ENCODE measurements at regions not wholly inside any gene's neighbourhood (a gene's known extent, or its start where the extent isn't known, plus 50 kb on each side); places are given as distances from the start of the nearest gene placed in this dataset.

- Histone ChIP-seq H2AFZ (ENCODE audit: low read depth, low read length) (no peak overlapping the region), H3K4me2 (ENCODE audit: low read length, poor library complexity, severe bottlenecking) (no peak overlapping the region), H3K14ac (ENCODE audit: low read length in 2 of 2) (no peak overlapping the region), H3K4me1 (ENCODE audit: control insufficient read depth, insufficient read depth, low read depth, low read length) (no peaks in the 10 kb centered on the region), H3K4ac (ENCODE audit: low read depth in 1 of 2, low read length in 2 of 2) (no peak overlapping the region), H4K91ac (ENCODE audit: low read length) (no peak overlapping the region), H3K4me3 (ENCODE audit: insufficient read depth in 1 of 2, low read depth in 1 of 2, low read length in 2 of 2) (no peak overlapping the region), H3K79me1 (replicated peaks; ENCODE audit: low read length, poor library complexity, severe bottlenecking) (no peaks in the 10 kb centered on the region), H3K9me3 (ENCODE audit: control insufficient read depth, low read length) (no peaks in the 10 kb centered on the region), H2AK5ac (ENCODE audit: low read length, severe bottlenecking) (no peak overlapping the region), H3K23ac (ENCODE audit: low read length in 2 of 2) (no peak overlapping the region), H4K8ac (ENCODE audit: low read length) (no peak overlapping the region), H2BK12ac (ENCODE audit: low read length in 2 of 2) (no peak overlapping the region), H3K9ac (ENCODE audit: low read length) (no peak overlapping the region), H3K36me3 (ENCODE audit: control insufficient read depth in 1 of 2, insufficient read depth in 2 of 2, low read depth in 1 of 2, low read length in 2 of 2) (no peaks in the 10 kb centered on the region), H2BK15ac (ENCODE audit: low read depth, poor library complexity, severe bottlenecking) (no peak overlapping the region), H2BK120ac (ENCODE audit: low read depth, low read length) (no peak overlapping the region), H3K27ac (ENCODE audit: low read length, poor library complexity, severe bottlenecking) (no peak overlapping the region), H2BK5ac (ENCODE audit: low read depth, low read length, poor library complexity, severe bottlenecking) (no peak overlapping the region), H3K27me3 (ENCODE audit: control insufficient read depth in 1 of 2, insufficient read depth in 1 of 2, low read length in 2 of 2) (peaks cover 3% of the 10 kb centered on the region in 2 experiments), H3K18ac (ENCODE audit: low read depth in 1 of 2, low read length in 2 of 2) (no peak overlapping the region)
- DNase-seq = no peak
- 90% methylated on average over 2 of the region's 3 CpGs for WGBS
Observed at GRCh38 chr3:132261506-132261905, 55.7 kb upstream of the ACP3 start.

GRCh38 chr3:132262305-132262704 lies 54.9 kb upstream of the ACP3 start:
- Histone ChIP-seq H3K9me3 (ENCODE audit: control insufficient read depth, low read length) (no peaks in the 10 kb centered on the region), H3K79me1 (replicated peaks; ENCODE audit: low read length, poor library complexity, severe bottlenecking) (no peaks in the 10 kb centered on the region), H2BK120ac (ENCODE audit: low read depth, low read length) (no peak overlapping the region), H3K23ac (ENCODE audit: low read length in 2 of 2) (no peak overlapping the region), H4K8ac (ENCODE audit: low read length) (no peak overlapping the region), H3K4me2 (ENCODE audit: low read length, poor library complexity, severe bottlenecking) (no peak overlapping the region), H2BK12ac (ENCODE audit: low read length in 2 of 2) (no peak overlapping the region), H3K4me1 (ENCODE audit: control insufficient read depth, insufficient read depth, low read depth, low read length) (no peaks in the 10 kb centered on the region), H4K91ac (ENCODE audit: low read length) (no peak overlapping the region), H3K18ac (ENCODE audit: low read depth in 1 of 2, low read length in 2 of 2) (no peak overlapping the region), H2BK15ac (ENCODE audit: low read depth, poor library complexity, severe bottlenecking) (no peak overlapping the region), H3K27me3 (ENCODE audit: control insufficient read depth in 1 of 2, insufficient read depth in 1 of 2, low read length in 2 of 2) (peaks cover 3% of the 10 kb centered on the region in 2 experiments), H2BK5ac (ENCODE audit: low read depth, low read length, poor library complexity, severe bottlenecking) (no peak overlapping the region), H3K36me3 (ENCODE audit: control insufficient read depth in 1 of 2, insufficient read depth in 2 of 2, low read depth in 1 of 2, low read length in 2 of 2) (no peaks in the 10 kb centered on the region), H3K4me3 (ENCODE audit: insufficient read depth in 1 of 2, low read depth in 1 of 2, low read length in 2 of 2) (no peak overlapping the region), H2AFZ (ENCODE audit: low read depth, low read length) (no peak overlapping the region), H2AK5ac (ENCODE audit: low read length, severe bottlenecking) (no peak overlapping the region), H3K27ac (ENCODE audit: low read length, poor library complexity, severe bottlenecking) (no peak overlapping the region), H3K14ac (ENCODE audit: low read length in 2 of 2) (no peak overlapping the region), H3K9ac (ENCODE audit: low read length) (no peak overlapping the region), H3K4ac (ENCODE audit: low read depth in 1 of 2, low read length in 2 of 2) (no peak overlapping the region)
- DNase-seq = no peak
- 96% methylated on average over 2 of the region's 2 CpGs for WGBS

- no peak overlapping the region for H2BK5ac ChIP-seq (ENCODE audit: low read depth, low read length, poor library complexity, severe bottlenecking)
- no peak overlapping the region for H3K9ac ChIP-seq (ENCODE audit: low read length)
- H3K9me3 ChIP-seq (ENCODE audit: control insufficient read depth, low read length) = no peaks in the 10 kb centered on the region
- no peak overlapping the region for H3K4me3 ChIP-seq (ENCODE audit: insufficient read depth in 1 of 2, low read depth in 1 of 2, low read length in 2 of 2)
- H2BK120ac ChIP-seq (ENCODE audit: low read depth, low read length) = no peak overlapping the region
- peaks cover 3% of the 10 kb centered on the region in 2 experiments for H3K27me3 ChIP-seq (ENCODE audit: control insufficient read depth in 1 of 2, insufficient read depth in 1 of 2, low read length in 2 of 2)
- no peaks in the 10 kb centered on the region for H3K4me1 ChIP-seq (ENCODE audit: control insufficient read depth, insufficient read depth, low read depth, low read length)
- no peak overlapping the region for H2AK5ac ChIP-seq (ENCODE audit: low read length, severe bottlenecking)
- DNase-seq = no peak
- no peak overlapping the region for H3K4ac ChIP-seq (ENCODE audit: low read depth in 1 of 2, low read length in 2 of 2)
- no peak overlapping the region for H3K23ac ChIP-seq (ENCODE audit: low read length in 2 of 2)
- no peak overlapping the region for H4K91ac ChIP-seq (ENCODE audit: low read length)
- no peak overlapping the region for H3K4me2 ChIP-seq (ENCODE audit: low read length, poor library complexity, severe bottlenecking)
- H2AFZ ChIP-seq (ENCODE audit: low read depth, low read length) = no peak overlapping the region
- H3K36me3 ChIP-seq (ENCODE audit: control insufficient read depth in 1 of 2, insufficient read depth in 2 of 2, low read depth in 1 of 2, low read length in 2 of 2) = no peaks in the 10 kb centered on the region
- H3K27ac ChIP-seq (ENCODE audit: low read length, poor library complexity, severe bottlenecking) = no peak overlapping the region
- no peak overlapping the region for H2BK12ac ChIP-seq (ENCODE audit: low read length in 2 of 2)
- no peaks in the 10 kb centered on the region for H3K79me1 ChIP-seq (replicated peaks; ENCODE audit: low read length, poor library complexity, severe bottlenecking)
- 89% methylated on average over 2 of the region's 2 CpGs for WGBS
- no peak overlapping the region for H2BK15ac ChIP-seq (ENCODE audit: low read depth, poor library complexity, severe bottlenecking)
- H4K8ac ChIP-seq (ENCODE audit: low read length) = no peak overlapping the region
- no peak overlapping the region for H3K14ac ChIP-seq (ENCODE audit: low read length in 2 of 2)
- no peak overlapping the region for H3K18ac ChIP-seq (ENCODE audit: low read depth in 1 of 2, low read length in 2 of 2)
Observed at GRCh38 chr3:132262956-132263355, 54.3 kb upstream of the ACP3 start.

- H2BK15ac ChIP-seq (ENCODE audit: low read depth, poor library complexity, severe bottlenecking) = no peak overlapping the region
- H3K9ac ChIP-seq (ENCODE audit: low read length) = no peak overlapping the region
- H4K8ac ChIP-seq (ENCODE audit: low read length) = no peak overlapping the region
- no peak overlapping the region for H2BK12ac ChIP-seq (ENCODE audit: low read length in 2 of 2)
- H3K4ac ChIP-seq (ENCODE audit: low read depth in 1 of 2, low read length in 2 of 2) = no peak overlapping the region
- DNase-seq = no peak
- no peak overlapping the region for H2BK5ac ChIP-seq (ENCODE audit: low read depth, low read length, poor library complexity, severe bottlenecking)
- no peaks in the 10 kb centered on the region for H3K9me3 ChIP-seq (ENCODE audit: control insufficient read depth, low read length)
- peaks cover 0 to 3% of the 10 kb centered on the region in 2 experiments for H3K27me3 ChIP-seq (ENCODE audit: control insufficient read depth in 1 of 2, insufficient read depth in 1 of 2, low read length in 2 of 2)
- H2AFZ ChIP-seq (ENCODE audit: low read depth, low read length) = no peak overlapping the region
- no peak overlapping the region for H2AK5ac ChIP-seq (ENCODE audit: low read length, severe bottlenecking)
- no peaks in the 10 kb centered on the region for H3K79me1 ChIP-seq (replicated peaks; ENCODE audit: low read length, poor library complexity, severe bottlenecking)
- no peak overlapping the region for H3K18ac ChIP-seq (ENCODE audit: low read depth in 1 of 2, low read length in 2 of 2)
- H3K4me2 ChIP-seq (ENCODE audit: low read length, poor library complexity, severe bottlenecking) = no peak overlapping the region
- H3K36me3 ChIP-seq (ENCODE audit: control insufficient read depth in 1 of 2, insufficient read depth in 2 of 2, low read depth in 1 of 2, low read length in 2 of 2) = no peaks in the 10 kb centered on the region
- H3K4me1 ChIP-seq (ENCODE audit: control insufficient read depth, insufficient read depth, low read depth, low read length) = no peaks in the 10 kb centered on the region
- no peak overlapping the region for H3K23ac ChIP-seq (ENCODE audit: low read length in 2 of 2)
- no peak overlapping the region for H2BK120ac ChIP-seq (ENCODE audit: low read depth, low read length)
- no peak overlapping the region for H3K27ac ChIP-seq (ENCODE audit: low read length, poor library complexity, severe bottlenecking)
- no peak overlapping the region for H3K14ac ChIP-seq (ENCODE audit: low read length in 2 of 2)
- H4K91ac ChIP-seq (ENCODE audit: low read length) = no peak overlapping the region
- no peak overlapping the region for H3K4me3 ChIP-seq (ENCODE audit: insufficient read depth in 1 of 2, low read depth in 1 of 2, low read length in 2 of 2)
Observed at GRCh38 chr3:132265028-132265427, 52.2 kb upstream of the ACP3 start.
